HUES6 (cell line): ENCODE measurements at regions not wholly inside any gene's neighbourhood (a gene's known extent, or its start where the extent isn't known, plus 50 kb on each side); places are given as distances from the start of the nearest gene placed in this dataset.
"Not testable (repeated sequence)": the region's sequence is repeated elsewhere in the genome, so short reads cannot be mapped to it uniquely, and the experiment has no call there.

ENCODE experiments used
- H3K27ac ChIP-seq: 2 replicates; pipeline ENCODE4 v1.7.0; 2013; ENCODE audit warnings: low read depth, mild to moderate bottlenecking, low read length, inconsistent platforms
- H3K27me3 ChIP-seq: 2 replicates; pipeline ENCODE4 v1.6.1; 2013; ENCODE audit warnings: low read length; ENCODE audit not compliant: control insufficient read depth, insufficient read depth
- H3K36me3 ChIP-seq: 2 replicates; pipeline ENCODE4 v1.6.1; 2013; ENCODE audit warnings: low read length; ENCODE audit not compliant: control insufficient read depth, insufficient read depth
- H3K4me1 ChIP-seq: 2 replicates; pipeline ENCODE4 v1.6.1; 2013; ENCODE audit warnings: low read length; ENCODE audit not compliant: control insufficient read depth, insufficient read depth
- H3K4me3 ChIP-seq: 2 replicates; pipeline ENCODE4 v1.5.1; 2013; ENCODE audit warnings: low read depth, low read length
- H3K9ac ChIP-seq: one replicate; pipeline ENCODE4 v1.6.1; 2013; ENCODE audit warnings: mild to moderate bottlenecking, low read length
- H3K9me3 ChIP-seq: 2 replicates; pipeline ENCODE4 v1.6.1; 2013; ENCODE audit warnings: low read depth, low read length; ENCODE audit not compliant: control insufficient read depth, insufficient read depth

DNA sequence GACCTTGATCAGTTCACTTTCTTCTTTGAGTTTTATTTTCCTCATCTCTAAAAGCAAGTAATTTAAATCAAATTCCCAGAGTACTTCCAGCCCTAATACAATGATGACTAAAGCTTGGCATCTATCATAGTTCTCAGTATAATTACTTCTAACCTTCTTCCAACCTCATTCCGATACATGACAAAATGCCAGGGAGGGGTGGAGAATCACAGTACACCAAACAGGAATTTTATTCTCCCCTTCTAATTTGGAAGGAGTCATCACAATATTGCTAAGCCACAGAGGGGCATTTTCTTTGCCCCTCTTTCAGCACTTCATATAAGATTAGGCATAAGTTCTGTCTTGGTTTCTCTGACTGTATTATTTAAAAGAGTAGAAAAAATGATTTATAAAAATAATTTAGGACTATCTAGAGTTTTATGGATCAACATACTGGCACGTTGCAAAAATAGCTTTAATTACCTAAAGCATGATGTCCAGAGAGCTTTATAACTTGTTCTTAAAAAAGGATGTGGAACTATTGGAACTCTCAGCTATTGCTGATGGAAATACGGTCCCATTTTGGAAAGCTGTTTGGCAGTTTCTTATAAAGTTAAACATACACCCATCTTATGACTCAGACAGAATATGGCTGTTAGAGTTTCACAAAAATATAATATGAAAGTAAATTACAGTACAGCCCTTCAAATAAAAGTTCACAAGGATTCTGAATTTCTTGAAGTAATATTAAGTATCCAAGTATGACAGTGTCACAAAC, 86.9 kb upstream of the UBE2E2 start:
- Histone ChIP-seq H3K9ac (no peak overlapping the region), H3K4me3 (no peak overlapping the region), H3K36me3 (no peaks in the 10 kb centered on the region), H3K4me1 (peaks cover 9% of the 10 kb centered on the region), H3K9me3 (no peaks in the 10 kb centered on the region), H3K27me3 (no peaks in the 10 kb centered on the region), H3K27ac (no peak overlapping the region)

DNA sequence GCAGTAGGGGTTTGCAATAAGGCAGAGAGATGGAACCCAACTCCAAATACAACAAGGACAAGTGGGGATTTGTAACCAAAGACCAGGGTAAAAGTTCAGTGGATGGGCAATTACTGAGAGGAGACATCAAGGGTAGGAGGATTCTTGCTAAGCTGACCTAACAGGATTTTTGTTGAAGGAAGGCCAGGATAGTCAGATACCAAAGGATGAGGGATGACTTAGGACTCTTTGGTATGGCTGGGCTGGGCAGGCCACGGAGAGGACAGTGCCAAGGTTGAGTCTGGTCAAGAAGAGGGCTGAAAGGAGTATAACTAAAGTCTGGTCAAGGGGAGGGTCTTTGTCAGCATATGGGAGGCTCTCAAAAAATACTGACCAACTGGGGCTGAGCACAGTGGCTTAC, 85.3 kb upstream of the UBE2E2 start:
- Histone ChIP-seq H3K4me1 (peaks cover 5% of the 10 kb centered on the region; the same call in 1 of the 2 replicates), H3K27me3 (no peaks in the 10 kb centered on the region), H3K4me3 (no peak overlapping the region), H3K9me3 (no peaks in the 10 kb centered on the region), H3K9ac (no peak overlapping the region), H3K27ac (no peak overlapping the region), H3K36me3 (no peaks in the 10 kb centered on the region)

GRCh38 chr3:23127196-23127595, 75.9 kb upstream of the UBE2E2 start:
- H3K9me3 ChIP-seq, result no peaks in the 10 kb centered on the region
- no peak overlapping the region for H3K27ac ChIP-seq
- no peaks in the 10 kb centered on the region for H3K36me3 ChIP-seq
- H3K9ac ChIP-seq, result no peak overlapping the region
- no peaks in the 10 kb centered on the region for H3K27me3 ChIP-seq
- no peak overlapping the region for H3K4me3 ChIP-seq
- peaks cover 3% of the 10 kb centered on the region; the same call in 1 of the 2 replicates for H3K4me1 ChIP-seq

DNA sequence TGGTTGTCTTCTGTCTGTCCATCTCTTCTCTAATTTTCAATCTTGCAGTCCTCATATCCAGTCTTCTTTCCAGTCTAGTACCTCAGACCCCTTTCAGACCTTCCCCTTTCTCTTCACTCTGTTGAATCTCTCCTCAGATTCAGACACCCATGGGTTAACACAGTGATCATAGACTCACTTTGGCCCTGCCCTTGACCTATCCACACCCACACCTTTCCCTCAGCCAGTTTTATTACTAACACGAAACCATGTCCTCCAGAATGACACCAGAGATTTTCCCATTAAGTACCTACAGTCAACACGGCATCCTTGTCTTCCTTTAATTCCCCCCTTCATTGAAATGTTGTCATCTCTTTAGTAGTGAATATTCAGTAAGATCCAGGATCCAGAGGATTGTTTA, 74.5 kb upstream of the UBE2E2 start:
- no peak overlapping the region for H3K4me3 ChIP-seq
- no peaks in the 10 kb centered on the region for H3K27me3 ChIP-seq
- H3K9me3 ChIP-seq, result no peaks in the 10 kb centered on the region
- H3K9ac ChIP-seq, result no peak overlapping the region
- peaks cover 3% of the 10 kb centered on the region; the same call in 1 of the 2 replicates for H3K4me1 ChIP-seq
- H3K27ac ChIP-seq, result no peak overlapping the region
- H3K36me3 ChIP-seq, result no peaks in the 10 kb centered on the region

GRCh38 chr3:23129117-23129516, 74.0 kb upstream of the UBE2E2 start:
- Histone ChIP-seq H3K27me3 (no peaks in the 10 kb centered on the region), H3K36me3 (no peaks in the 10 kb centered on the region), H3K9ac (no peak overlapping the region), H3K4me3 (no peak overlapping the region), H3K27ac (no peak overlapping the region), H3K4me1 (peaks cover 3% of the 10 kb centered on the region; the same call in 1 of the 2 replicates), H3K9me3 (no peaks in the 10 kb centered on the region)

- Histone ChIP-seq H3K36me3 (no peaks in the 10 kb centered on the region), H3K27me3 (no peaks in the 10 kb centered on the region), H3K9ac (no peak overlapping the region), H3K9me3 (no peaks in the 10 kb centered on the region), H3K4me3 (no peak overlapping the region), H3K27ac (no peak overlapping the region), H3K4me1 (peaks cover 3% of the 10 kb centered on the region; the same call in 1 of the 2 replicates)
Observed at GRCh38 chr3:23129817-23130216, 73.3 kb upstream of the UBE2E2 start.

DNA sequence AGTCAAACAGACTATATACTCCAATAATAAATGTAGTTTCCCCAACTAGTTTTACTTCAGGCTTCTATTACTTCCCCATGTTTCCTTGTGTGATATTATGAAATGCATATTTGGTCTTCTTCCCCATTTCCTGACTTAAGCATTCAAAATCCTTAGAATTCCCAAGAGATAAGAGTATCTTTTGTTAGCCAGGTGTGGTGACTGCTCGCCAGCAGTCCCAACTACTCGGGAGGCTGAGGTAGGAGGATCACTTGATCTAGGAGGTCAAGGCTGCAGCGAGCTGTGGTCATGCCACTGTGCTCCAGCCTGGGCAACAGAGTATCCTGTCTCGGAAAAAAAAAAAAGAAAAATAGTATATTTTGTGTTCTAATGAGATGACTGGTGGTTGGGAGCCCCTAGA, 72.7 kb upstream of the UBE2E2 start:
- Histone ChIP-seq H3K27ac (no peak overlapping the region), H3K36me3 (no peaks in the 10 kb centered on the region), H3K9me3 (no peaks in the 10 kb centered on the region), H3K4me3 (no peak overlapping the region), H3K4me1 (peaks cover 3% of the 10 kb centered on the region; the same call in 1 of the 2 replicates), H3K9ac (no peak overlapping the region), H3K27me3 (no peaks in the 10 kb centered on the region)

DNA sequence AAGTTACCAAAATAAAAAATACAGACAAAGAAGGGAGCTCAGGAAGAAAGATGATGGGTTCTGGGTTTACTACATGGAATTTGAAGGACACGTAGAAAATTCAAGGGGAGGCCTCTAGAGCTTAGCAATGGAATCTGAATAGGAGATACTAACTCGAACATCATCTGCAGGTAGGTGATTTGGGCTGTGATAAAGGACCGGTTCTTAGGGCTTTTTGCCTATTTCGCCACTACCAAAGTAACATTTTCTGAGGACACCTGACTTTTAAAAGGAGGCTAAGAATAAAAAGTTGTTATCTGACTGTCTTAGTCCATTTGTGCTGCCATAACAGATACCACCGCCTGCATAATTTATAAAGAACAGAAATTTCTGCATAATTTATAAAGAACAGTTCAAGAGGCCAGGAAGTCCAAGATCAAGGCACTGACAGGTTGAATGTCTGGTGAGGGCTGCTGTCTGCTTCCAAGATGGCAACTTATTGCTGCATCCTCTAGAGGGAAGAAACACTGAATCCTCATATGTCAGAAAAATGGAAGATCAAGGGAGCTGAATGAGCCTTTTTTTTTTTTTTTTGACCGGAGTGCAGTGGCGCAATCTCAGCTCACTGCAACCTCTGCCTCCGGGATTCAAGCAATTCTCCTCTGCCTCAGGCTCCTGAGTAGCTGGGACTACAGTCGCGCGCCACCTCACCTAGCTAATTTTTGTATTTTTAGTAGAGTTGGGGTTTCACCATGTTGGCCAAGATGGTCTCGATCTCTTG, 67.9 kb upstream of the UBE2E2 start:
- H3K36me3 ChIP-seq, result no peaks in the 10 kb centered on the region
- no peaks in the 10 kb centered on the region for H3K9me3 ChIP-seq
- no peak overlapping the region for H3K9ac ChIP-seq
- H3K4me3 ChIP-seq, result no peak overlapping the region
- H3K27me3 ChIP-seq, result no peaks in the 10 kb centered on the region
- no peak overlapping the region for H3K27ac ChIP-seq
- H3K4me1 ChIP-seq, result no peaks in the 10 kb centered on the region

GRCh38 chr3:23136054-23136453, 67.1 kb upstream of the UBE2E2 start:
- Histone ChIP-seq H3K36me3 (no peaks in the 10 kb centered on the region), H3K27me3 (no peaks in the 10 kb centered on the region), H3K9ac (no peak overlapping the region), H3K9me3 (no peaks in the 10 kb centered on the region), H3K4me3 (no peak overlapping the region), H3K4me1 (no peaks in the 10 kb centered on the region), H3K27ac (no peak overlapping the region)

DNA sequence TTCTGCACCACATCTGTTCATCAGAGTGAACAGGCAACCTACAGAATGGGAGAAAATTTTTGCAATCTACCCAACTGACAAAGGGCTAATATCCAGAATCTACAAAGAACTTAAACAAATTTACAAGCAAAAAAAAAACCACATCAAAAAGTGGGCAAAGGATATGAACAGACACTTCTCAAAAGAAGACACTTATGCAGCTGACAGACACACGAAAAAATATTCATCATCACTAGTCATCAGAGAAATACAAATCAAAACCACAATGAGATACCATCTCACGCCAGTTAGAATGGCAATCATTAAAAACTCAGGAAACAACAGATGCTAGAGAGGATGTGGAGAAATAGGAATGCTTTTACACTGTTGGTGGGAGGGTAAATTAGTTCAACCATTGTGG, 59.1 kb upstream of the UBE2E2 start:
- H3K36me3 ChIP-seq, H3K27me3 ChIP-seq, H3K4me3 ChIP-seq, H3K27ac ChIP-seq, H3K4me1 ChIP-seq, H3K9ac ChIP-seq, H3K9me3 ChIP-seq: not testable (repeated sequence)

DNA sequence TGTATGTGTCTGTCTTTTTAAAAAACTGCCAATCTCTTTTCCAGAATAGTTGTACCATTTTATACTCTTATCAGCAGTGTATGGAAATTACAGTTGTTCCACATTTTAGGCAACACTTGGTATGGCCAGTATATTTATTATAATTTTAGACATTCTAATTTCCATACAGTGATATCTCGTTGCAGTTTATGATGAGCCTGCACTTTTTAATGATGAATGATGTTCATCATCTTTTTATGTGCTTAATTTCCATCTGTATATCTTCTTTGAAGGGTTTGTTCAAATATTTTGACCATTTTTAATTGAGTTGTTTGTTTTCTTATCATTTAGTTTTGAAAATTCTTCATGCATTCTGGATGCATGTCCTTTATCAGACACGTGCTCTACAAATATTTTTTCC, 57.0 kb upstream of the UBE2E2 start:
- Histone ChIP-seq H3K36me3 (no peaks in the 10 kb centered on the region), H3K4me3 (no peak overlapping the region), H3K27me3 (no peaks in the 10 kb centered on the region), H3K4me1 (no peaks in the 10 kb centered on the region), H3K27ac (no peak overlapping the region), H3K9ac (no peak overlapping the region), H3K9me3 (no peaks in the 10 kb centered on the region)
